Ammon's horn (tissue), 1 donor: ENCODE measurements at regions not wholly inside any gene's neighbourhood (a gene's known extent, or its start where the extent isn't known, plus 50 kb on each side); places are given as distances from the start of the nearest gene placed in this dataset.

ENCODE experiments used
- DNase-seq: peaks from one replicate; pipeline ENCODE4 v3.0.0-alpha.2; 2016; ENCODE audit warnings: low spot score

GRCh38 chr5:6918255-6918654, 205.0 kb downstream of the TENT4A start:
- DNase-seq, result no peak

- DNase-seq, result no peak
Observed at GRCh38 chr5:6920628-6921256, 207.5 kb downstream of the TENT4A start.

- DNase-seq, result no peak
Observed at GRCh38 chr5:6926491-6927038, 213.3 kb downstream of the TENT4A start.

- DNase-seq, result no peak
Observed at GRCh38 chr5:6936031-6936430, 222.8 kb downstream of the TENT4A start.

GRCh38 chr5:6937677-6938076, 224.4 kb downstream of the TENT4A start:
- no peak for DNase-seq

- DNase-seq, result no peak
Observed at GRCh38 chr5:6941631-6942030, 228.4 kb downstream of the TENT4A start.

- peak; percentile 4 for DNase-seq
Observed at GRCh38 chr5:6943197-6944112, 230.2 kb downstream of the TENT4A start.

- no peak for DNase-seq
Observed at GRCh38 chr5:6948562-6948961, 235.3 kb downstream of the TENT4A start.

- no peak for DNase-seq
Observed at GRCh38 chr5:6949230-6949629, 236.0 kb downstream of the TENT4A start.

DNA sequence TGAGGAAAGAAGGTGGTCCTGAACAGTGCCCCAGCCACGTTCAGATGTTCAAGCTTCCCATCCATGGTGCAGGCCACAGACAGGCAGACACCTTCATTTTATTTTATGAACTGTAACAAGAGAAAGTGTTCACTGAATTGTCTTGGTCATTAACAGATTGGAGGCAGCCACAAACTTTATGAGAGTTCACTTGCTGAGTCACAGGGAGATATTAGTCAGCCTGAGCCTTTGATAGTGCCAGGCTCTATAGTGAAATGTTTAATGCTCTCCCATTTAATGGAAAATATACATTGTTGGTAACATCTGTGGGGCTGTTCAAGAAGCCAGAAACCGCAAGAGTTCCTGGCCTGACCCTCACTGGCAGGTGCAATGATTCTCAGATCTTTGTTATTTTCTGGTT, 237.0 kb downstream of the TENT4A start:
- no peak for DNase-seq

GRCh38 chr5:6950860-6951259, 237.6 kb downstream of the TENT4A start:
- DNase-seq, result peak; percentile 8

DNA sequence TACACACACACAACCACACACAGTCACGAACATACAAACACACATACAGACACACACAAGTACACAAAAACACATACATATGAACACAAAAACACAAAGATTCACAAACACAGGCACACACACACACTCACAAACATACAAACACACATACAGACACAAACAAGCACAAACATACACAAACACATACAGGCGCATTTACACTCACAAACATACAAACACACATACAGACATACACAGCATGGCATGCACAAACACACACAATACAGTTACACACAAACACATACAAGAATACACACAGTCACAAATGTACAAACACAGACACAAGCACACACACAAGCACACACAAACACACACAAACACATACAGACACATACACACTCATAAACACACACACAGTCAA, 247.9 kb downstream of the TENT4A start:
- no peak for DNase-seq

DNA sequence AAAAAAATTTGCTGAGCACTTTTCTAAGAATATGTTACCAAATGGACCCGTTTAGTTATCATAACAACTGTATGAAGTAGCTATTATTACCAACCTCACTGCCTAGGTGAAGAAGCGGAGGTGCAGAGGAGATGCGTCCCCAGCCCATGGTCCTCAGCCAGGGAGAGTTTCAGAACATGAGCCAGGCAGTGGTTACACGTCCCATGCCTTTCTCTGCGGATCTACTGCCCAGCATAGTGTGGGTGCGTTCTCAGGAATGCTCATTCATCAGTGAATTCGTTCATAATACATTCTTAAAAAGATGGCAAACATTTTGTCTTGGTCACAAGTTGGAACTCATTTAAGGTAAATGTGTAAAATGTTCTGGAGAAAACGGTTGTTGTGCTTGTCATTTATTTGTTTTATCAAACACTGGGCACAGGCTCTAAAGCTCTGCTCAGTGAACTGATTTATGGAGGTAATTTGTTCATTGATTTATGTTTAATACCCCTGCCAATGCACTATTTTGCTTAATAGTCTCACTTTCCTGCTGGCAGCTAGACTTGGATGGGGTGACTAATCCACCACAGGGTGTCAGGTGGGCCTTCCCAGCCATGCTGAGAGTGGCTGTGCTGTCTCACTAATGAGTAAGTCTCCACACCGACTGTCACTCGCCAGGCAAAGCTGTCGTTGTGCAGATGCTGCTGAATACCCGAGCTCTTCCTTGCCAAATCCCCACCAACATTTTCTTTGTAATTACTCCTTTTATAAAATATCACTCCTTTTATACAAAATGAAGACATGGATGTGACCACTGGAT, 248.8 kb downstream of the TENT4A start:
- peak; percentile 70 for DNase-seq

- DNase-seq, result no peak
Observed at GRCh38 chr5:6976971-6977370, 263.7 kb downstream of the TENT4A start.

GRCh38 chr5:6979061-6979460, 265.8 kb downstream of the TENT4A start:
- no peak for DNase-seq

DNA sequence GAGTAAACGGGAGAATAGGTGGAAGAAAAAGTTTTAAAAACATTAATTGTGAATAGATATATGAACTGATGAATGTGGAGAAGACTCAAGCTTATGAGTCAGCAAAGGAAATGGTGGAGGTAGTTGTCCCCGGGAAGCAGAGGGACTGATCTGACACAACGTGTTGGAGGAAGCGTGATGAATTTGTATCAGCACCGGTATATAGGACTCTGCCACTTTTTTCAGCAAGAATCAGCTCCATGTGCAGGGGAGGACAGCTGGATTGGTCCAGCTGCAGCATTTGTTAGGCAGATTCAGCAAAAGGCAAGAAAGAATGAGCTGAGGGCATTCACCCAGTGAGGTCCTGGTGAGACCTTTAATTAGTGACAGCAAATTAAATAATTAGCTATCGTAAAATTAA, 276.0 kb downstream of the TENT4A start:
- no peak for DNase-seq

- no peak for DNase-seq
Observed at GRCh38 chr5:6994097-6994496, 280.9 kb downstream of the TENT4A start.

GRCh38 chr5:6995115-6995514, 281.9 kb downstream of the TENT4A start:
- DNase-seq, result no peak

GRCh38 chr5:7000310-7000709, 287.1 kb downstream of the TENT4A start:
- no peak for DNase-seq

- DNase-seq, result no peak
Observed at GRCh38 chr5:7010591-7010990, 297.4 kb downstream of the TENT4A start.

DNA sequence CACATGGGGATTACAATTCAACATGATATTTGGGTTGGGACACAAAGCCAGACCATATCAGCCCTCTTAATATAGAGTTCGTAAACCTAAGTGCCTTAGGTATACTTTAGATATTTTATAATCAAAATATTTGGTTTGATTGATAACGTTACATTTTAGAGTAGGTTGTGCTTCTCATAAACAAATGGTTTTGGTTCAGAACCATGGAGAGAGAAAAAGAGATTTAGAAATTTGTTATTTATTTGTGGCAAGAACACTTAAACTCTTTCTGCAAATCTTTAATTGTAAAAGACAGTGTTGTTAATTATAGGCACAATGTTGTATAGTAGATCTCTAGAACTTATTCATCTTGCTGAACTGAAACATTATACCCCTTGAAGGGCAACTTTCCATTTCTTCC, 298.8 kb downstream of the TENT4A start:
- DNase-seq, result no peak

DNA sequence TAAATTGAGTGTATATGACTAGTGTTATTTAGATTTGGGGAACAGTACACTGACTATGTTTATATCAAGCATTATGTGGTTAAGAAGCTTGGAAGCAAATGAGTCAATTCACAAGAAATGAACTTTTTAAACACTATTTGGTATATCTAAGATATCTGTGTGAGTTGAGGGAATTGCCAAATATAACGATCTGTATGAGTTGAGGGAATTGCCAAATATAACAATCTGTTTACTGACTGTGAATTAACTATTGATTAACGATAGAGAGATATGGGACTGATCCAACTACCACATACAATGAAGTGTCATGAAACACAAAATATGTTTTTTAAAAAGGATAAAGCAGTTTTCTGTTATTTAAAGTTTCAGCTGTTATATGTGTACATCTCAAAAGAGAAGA, 301.4 kb downstream of the TENT4A start:
- no peak for DNase-seq
